ENCODE measurements at regions not wholly inside any gene's neighbourhood (a gene's known extent, or its start where the extent isn't known, plus 50 kb on each side); places are given as distances from the start of the nearest gene placed in this dataset.
"Not testable (repeated sequence)": the region's sequence is repeated elsewhere in the genome, so short reads cannot be mapped to it uniquely, and the experiment has no call there.

- Mint-ChIP-seq H3K27me3 (no peaks in the 10 kb centered on the region), H3K27ac (no peak overlapping the region), H3K4me3 (no peak overlapping the region), H3K9me3 (no peaks in the 10 kb centered on the region), H3K4me1 (ENCODE audit: low read depth) (no peaks in the 10 kb centered on the region), H3K36me3 (ENCODE audit: low read depth) (no peaks in the 10 kb centered on the region)
Measured at GRCh38 chr20:58040447-58041290, 187.8 kb downstream of the ANKRD60 start.

- H3K4me1 Mint-ChIP-seq (ENCODE audit: low read depth), result no peaks in the 10 kb centered on the region
- H3K27ac Mint-ChIP-seq, result no peak overlapping the region
- no peaks in the 10 kb centered on the region for H3K9me3 Mint-ChIP-seq
- H3K27me3 Mint-ChIP-seq, result peaks cover 4% of the 10 kb centered on the region
- H3K36me3 Mint-ChIP-seq (ENCODE audit: low read depth), result no peaks in the 10 kb centered on the region
- H3K4me3 Mint-ChIP-seq, result no peak overlapping the region
Measured at GRCh38 chr20:58039274-58040092, 189.0 kb downstream of the ANKRD60 start.

GRCh38 chr20:58038123-58038654 is 190.3 kb downstream of the ANKRD60 start:
- Mint-ChIP-seq H3K27me3 (peaks cover 14% of the 10 kb centered on the region), H3K27ac (no peak overlapping the region), H3K4me1 (ENCODE audit: low read depth) (no peaks in the 10 kb centered on the region), H3K36me3 (ENCODE audit: low read depth) (no peaks in the 10 kb centered on the region), H3K4me3 (no peak overlapping the region), H3K9me3 (no peaks in the 10 kb centered on the region)

GRCh38 chr20:58037631-58038030 is 190.8 kb downstream of the ANKRD60 start:
- Mint-ChIP-seq H3K27ac (no peak overlapping the region), H3K36me3 (ENCODE audit: low read depth) (no peaks in the 10 kb centered on the region), H3K4me1 (ENCODE audit: low read depth) (no peaks in the 10 kb centered on the region), H3K4me3 (no peak overlapping the region), H3K9me3 (no peaks in the 10 kb centered on the region), H3K27me3 (peaks cover 15% of the 10 kb centered on the region)

GRCh38 chr20:58033026-58033536 is 195.4 kb downstream of the ANKRD60 start:
- H3K36me3 Mint-ChIP-seq (ENCODE audit: low read depth), result no peaks in the 10 kb centered on the region
- no peak overlapping the region for H3K4me3 Mint-ChIP-seq
- peaks cover 37% of the 10 kb centered on the region for H3K27me3 Mint-ChIP-seq
- H3K9me3 Mint-ChIP-seq, result no peaks in the 10 kb centered on the region
- H3K4me1 Mint-ChIP-seq (ENCODE audit: low read depth), result no peaks in the 10 kb centered on the region
- H3K27ac Mint-ChIP-seq, result no peak overlapping the region

- Mint-ChIP-seq H3K36me3 (ENCODE audit: low read depth) (no peaks in the 10 kb centered on the region), H3K4me1 (ENCODE audit: low read depth) (no peaks in the 10 kb centered on the region), H3K9me3 (no peaks in the 10 kb centered on the region), H3K27ac (no peak overlapping the region), H3K4me3 (no peak overlapping the region), H3K27me3 (peaks cover 41% of the 10 kb centered on the region)
Measured at GRCh38 chr20:58032599-58032998, 195.9 kb downstream of the ANKRD60 start.

- H3K27me3 Mint-ChIP-seq, result peaks cover 46% of the 10 kb centered on the region
- not testable (repeated sequence) for H3K4me1 Mint-ChIP-seq (ENCODE audit: low read depth); H3K9me3 Mint-ChIP-seq; H3K4me3 Mint-ChIP-seq; H3K27ac Mint-ChIP-seq; H3K36me3 Mint-ChIP-seq (ENCODE audit: low read depth)
Measured at GRCh38 chr20:58031350-58031749, 197.1 kb downstream of the ANKRD60 start.

GRCh38 chr20:58028123-58028522 is 200.3 kb downstream of the ANKRD60 start:
- Mint-ChIP-seq H3K36me3 (ENCODE audit: low read depth) (no peaks in the 10 kb centered on the region), H3K27ac (no peak overlapping the region), H3K4me1 (ENCODE audit: low read depth) (no peaks in the 10 kb centered on the region), H3K9me3 (no peaks in the 10 kb centered on the region), H3K27me3 (peaks cover 32% of the 10 kb centered on the region), H3K4me3 (no peak overlapping the region)

GRCh38 chr20:58026361-58026760 is 202.1 kb downstream of the ANKRD60 start:
- Mint-ChIP-seq H3K4me1 (ENCODE audit: low read depth) (no peaks in the 10 kb centered on the region), H3K9me3 (no peaks in the 10 kb centered on the region), H3K36me3 (ENCODE audit: low read depth) (no peaks in the 10 kb centered on the region), H3K27me3 (peaks cover 31% of the 10 kb centered on the region), H3K4me3 (no peak overlapping the region), H3K27ac (no peak overlapping the region)

- H3K27me3 Mint-ChIP-seq, result peaks cover 31% of the 10 kb centered on the region
- H3K9me3 Mint-ChIP-seq, result no peaks in the 10 kb centered on the region
- no peak overlapping the region for H3K4me3 Mint-ChIP-seq
- no peaks in the 10 kb centered on the region for H3K36me3 Mint-ChIP-seq (ENCODE audit: low read depth)
- no peaks in the 10 kb centered on the region for H3K4me1 Mint-ChIP-seq (ENCODE audit: low read depth)
- H3K27ac Mint-ChIP-seq, result no peak overlapping the region
Measured at GRCh38 chr20:58025233-58025632, 203.2 kb downstream of the ANKRD60 start.

- Mint-ChIP-seq H3K27me3 (peaks cover 27% of the 10 kb centered on the region), H3K9me3 (no peaks in the 10 kb centered on the region), H3K27ac (no peak overlapping the region), H3K4me3 (no peak overlapping the region), H3K4me1 (ENCODE audit: low read depth) (no peaks in the 10 kb centered on the region), H3K36me3 (ENCODE audit: low read depth) (no peaks in the 10 kb centered on the region)
Measured at GRCh38 chr20:58024241-58024721, 204.2 kb downstream of the ANKRD60 start.

- H3K27me3 Mint-ChIP-seq, result peaks cover 25% of the 10 kb centered on the region
- H3K27ac Mint-ChIP-seq, result no peak overlapping the region
- no peak overlapping the region for H3K4me3 Mint-ChIP-seq
- H3K36me3 Mint-ChIP-seq (ENCODE audit: low read depth), result no peaks in the 10 kb centered on the region
- no peaks in the 10 kb centered on the region for H3K4me1 Mint-ChIP-seq (ENCODE audit: low read depth)
- H3K9me3 Mint-ChIP-seq, result no peaks in the 10 kb centered on the region
Measured at GRCh38 chr20:58023781-58024180, 204.7 kb downstream of the ANKRD60 start.

- Mint-ChIP-seq H3K36me3 (ENCODE audit: low read depth) (no peaks in the 10 kb centered on the region), H3K27ac (no peak overlapping the region), H3K4me3 (no peak overlapping the region), H3K4me1 (ENCODE audit: low read depth) (peaks cover under 1% of the 10 kb centered on the region), H3K27me3 (peaks cover 24% of the 10 kb centered on the region), H3K9me3 (no peaks in the 10 kb centered on the region)
Measured at GRCh38 chr20:58023346-58023745, 205.1 kb downstream of the ANKRD60 start.

- no peak overlapping the region for H3K4me3 Mint-ChIP-seq
- H3K4me1 Mint-ChIP-seq (ENCODE audit: low read depth), result peaks cover 6% of the 10 kb centered on the region
- H3K9me3 Mint-ChIP-seq, result no peaks in the 10 kb centered on the region
- peaks cover 18% of the 10 kb centered on the region for H3K27me3 Mint-ChIP-seq
- H3K36me3 Mint-ChIP-seq (ENCODE audit: low read depth), result no peaks in the 10 kb centered on the region
- no peak overlapping the region for H3K27ac Mint-ChIP-seq
Measured at GRCh38 chr20:58022711-58023110, 205.7 kb downstream of the ANKRD60 start.

- Mint-ChIP-seq H3K27ac (no peak overlapping the region), H3K4me3 (no peak overlapping the region), H3K4me1 (ENCODE audit: low read depth) (peaks cover 9% of the 10 kb centered on the region), H3K9me3 (no peaks in the 10 kb centered on the region), H3K27me3 (peaks cover 19% of the 10 kb centered on the region), H3K36me3 (ENCODE audit: low read depth) (no peaks in the 10 kb centered on the region)
Measured at GRCh38 chr20:58021481-58021880, 207.0 kb downstream of the ANKRD60 start.
